Liver (tissue), 3 donors: ENCODE measurements at regions not wholly inside any gene's neighbourhood (a gene's known extent, or its start where the extent isn't known, plus 50 kb on each side); places are given as distances from the start of the nearest gene placed in this dataset.

Experiments used
- ATF3 ChIP-seq: IDR thresholded peaks from 2 replicates; pipeline ENCODE4 v1.6.1; 2016; ENCODE audit warnings: antibody characterized with exemption
- CTCF ChIP-seq: fragments of 150-350 bp; IDR thresholded peaks from 2 replicates; pipeline ENCODE4 v1.5.1; 2017; ENCODE audit warnings: improper control_type of control experiment, low read depth, low read length; ENCODE audit not compliant: missing input control
- EGR1 ChIP-seq, 2 donors: IDR thresholded peaks; 2 replicates each; pipeline ENCODE4 v1.6.1; 2016 to 2018; ENCODE audit warnings: antibody characterized with exemption in 2 of 2, low read depth in 2 of 2
- HNF4A ChIP-seq, 2 donors: conservative IDR thresholded peaks; 2 replicates each; pipeline ENCODE4 v1.6.1; 2016; ENCODE audit warnings: antibody characterized with exemption in 2 of 2, mild to moderate bottlenecking in 2 of 2
- JUND ChIP-seq, 2 donors: IDR thresholded peaks; 2 replicates each; pipeline ENCODE4 v1.6.1; 2016; ENCODE audit warnings: antibody characterized with exemption in 2 of 2
- MAX ChIP-seq: IDR thresholded peaks from 2 replicates; pipeline ENCODE4 v1.6.1; 2016; ENCODE audit warnings: antibody characterized with exemption
- RAD21 ChIP-seq, 2 donors: IDR thresholded peaks; 2 replicates each; pipeline ENCODE4 v1.6.1; 2016; ENCODE audit warnings: antibody characterized with exemption in 2 of 2, mild to moderate bottlenecking in 2 of 2
- REST ChIP-seq: IDR thresholded peaks from 2 replicates; pipeline ENCODE4 v1.6.1; 2016; ENCODE audit warnings: antibody characterized with exemption, mild to moderate bottlenecking
- RXRA ChIP-seq, 2 donors: IDR thresholded peaks; 2 replicates each; pipeline ENCODE4 v1.6.1; 2017 to 2018; ENCODE audit warnings: antibody characterized with exemption in 2 of 2, mild to moderate bottlenecking in 1 of 2
- TAF1 ChIP-seq: conservative IDR thresholded peaks from 2 replicates; pipeline ENCODE4 v1.6.1; 2016; ENCODE audit warnings: antibody characterized with exemption, mild to moderate bottlenecking
- YY1 ChIP-seq: IDR thresholded peaks from 2 replicates; pipeline ENCODE4 v1.6.1; 2016; ENCODE audit warnings: antibody characterized with exemption, mild to moderate bottlenecking
- donor health status: healthy.
- donor health status: healthy.

GRCh38 chr2:157196956-157197355 is 60.5 kb upstream of the GALNT5 start:
- TF ChIP-seq TAF1 = no peak
- TF ChIP-seq REST = no peak
- no peak for TF ChIP-seq CTCF
- TF ChIP-seq YY1 = no peak
- TF ChIP-seq RAD21 (IDR thresholded peaks at IDR 0.05) = no peak
- no peak for TF ChIP-seq HNF4A (conservative IDR thresholded peaks at IDR 0.05)
- TF ChIP-seq EGR1 (IDR thresholded peaks at IDR 0.05; ENCODE audit: low read depth in 2 of 2) = no peak
- TF ChIP-seq MAX = no peak
- no peak for TF ChIP-seq ATF3
- TF ChIP-seq RXRA (IDR thresholded peaks at IDR 0.05) = no peak
- no peak for TF ChIP-seq JUND (IDR thresholded peaks at IDR 0.05)
